ENCODE measurements at regions not wholly inside any gene's neighbourhood (a gene's known extent, or its start where the extent isn't known, plus 50 kb on each side); places are given as distances from the start of the nearest gene placed in this dataset.

GRCh38 chr10:108817584-108817983 lies 1105.7 kb downstream of the XPNPEP1 start:
- Histone ChIP-seq H2BK120ac (replicated peaks; ENCODE audit: low read depth, low read length) (no peak overlapping the region), H4K91ac (replicated peaks; ENCODE audit: insufficient read length, low read length) (no peak overlapping the region), H3K27ac (ENCODE audit: low read depth, low read length) (no peak overlapping the region), H2BK15ac (ENCODE audit: low read length) (no peak overlapping the region), H3K18ac (ENCODE audit: extremely low read depth, low read length) (no peak overlapping the region), H3K4me2 (ENCODE audit: insufficient read depth in 1 of 2, low read depth in 2 of 2, low read length in 2 of 2) (no peak overlapping the region), H3K14ac (ENCODE audit: insufficient read length) (no peak overlapping the region), H3K4ac (replicated peaks; ENCODE audit: insufficient read length, low read depth, low read length) (no peak overlapping the region), H2BK5ac (ENCODE audit: low read depth, low read length) (no peak overlapping the region), H2BK12ac (ENCODE audit: low read depth, low read length) (no peak overlapping the region), H2AFZ (ENCODE audit: low read length) (no peak overlapping the region), H3K56ac (replicated peaks; ENCODE audit: insufficient read length, low read depth, low read length) (no peak overlapping the region), H3K27me3 (replicated peaks in 1 of 4; ENCODE audit: control insufficient read depth in 3 of 4, extremely low read depth in 1 of 4, insufficient read depth in 3 of 4, low read length in 3 of 4) (no peaks in the 10 kb centered on the region), H3K79me2 (ENCODE audit: control insufficient read depth in 1 of 2, insufficient read depth in 2 of 2, low read length in 2 of 2) (no peaks in the 10 kb centered on the region), H4K8ac (ENCODE audit: extremely low read depth, insufficient read depth, low read length) (no peak overlapping the region), H3K36me3 (ENCODE audit: control insufficient read depth in 2 of 4, insufficient read depth in 4 of 4, low read length in 3 of 4) (no peaks in the 10 kb centered on the region), H4K5ac (ENCODE audit: insufficient read length, low read depth, low read length) (no peak overlapping the region), H3K9ac (replicated peaks in 1 of 4; ENCODE audit: extremely low read depth in 1 of 4, low read depth in 3 of 4, low read length in 3 of 4) (no peak overlapping the region), H3K9me3 (ENCODE audit: insufficient read depth in 2 of 2, low read depth in 1 of 2, low read length in 1 of 2) (no peaks in the 10 kb centered on the region), H2AK5ac (ENCODE audit: low read depth, low read length) (no peak overlapping the region), H3K23me2 (ENCODE audit: low read depth, low read length) (no peaks in the 10 kb centered on the region), H3K4me1 (replicated peaks in 1 of 4; ENCODE audit: control insufficient read depth in 3 of 4, insufficient read depth in 4 of 4, low read length in 3 of 4) (no peaks in the 10 kb centered on the region), H4K20me1 (replicated peaks in 1 of 2; ENCODE audit: control insufficient read depth in 1 of 2, insufficient read depth in 2 of 2, low read length in 2 of 2) (no peaks in the 10 kb centered on the region), H3K23ac (ENCODE audit: insufficient read length) (no peak overlapping the region), H3K79me1 (ENCODE audit: low read depth, low read length) (no peaks in the 10 kb centered on the region), H2BK20ac (ENCODE audit: low read length) (no peak overlapping the region), H3K4me3 (ENCODE audit: extremely low read depth in 1 of 4, insufficient read depth in 2 of 4, low read depth in 3 of 4, low read length in 4 of 4) (no peak overlapping the region)
- no peak for TF ChIP-seq JUN (IDR thresholded peaks at IDR 0.05; ENCODE audit: low read depth, low read length)
- TF ChIP-seq RNF2 (IDR thresholded peaks at IDR 0.05; ENCODE audit: borderline replicate concordance, low read depth, low read length, missing control alignments, poor library complexity, severe bottlenecking) = no peak
- TF ChIP-seq MAX (IDR thresholded peaks at IDR 0.05) = no peak
- TF ChIP-seq SUZ12 (IDR thresholded peaks at IDR 0.05; ENCODE audit: low read length) = no peak
- no peak for TF ChIP-seq CTBP2 (IDR thresholded peaks at IDR 0.05; ENCODE audit: borderline replicate concordance, insufficient read depth, insufficient read length, low read length)
- no peak for TF ChIP-seq EZH2 (IDR thresholded peaks at IDR 0.05; ENCODE audit: low read depth, low read length, severe bottlenecking)
- TF ChIP-seq ZNF274 (IDR thresholded peaks at IDR 0.05; ENCODE audit: borderline replicate concordance, extremely low read depth, low read length) = no peak
- TF ChIP-seq POU5F1 (IDR thresholded peaks at IDR 0.05; ENCODE audit: low read depth, low read length) = no peak
- TF ChIP-seq E2F6 (IDR thresholded peaks at IDR 0.05) = no peak
- no peak for TF ChIP-seq CBX5 (IDR thresholded peaks at IDR 0.05; ENCODE audit: low read depth, low read length)
- no peak for TF ChIP-seq RFX5 (IDR thresholded peaks at IDR 0.05; ENCODE audit: borderline replicate concordance, low read depth, low read length)
- TF ChIP-seq BCL11A (IDR thresholded peaks at IDR 0.05; ENCODE audit: low read depth in 2 of 2, low read length in 2 of 2) = no peak
- POLR2A ChIA-PET (ENCODE audit: partially characterized antibody) = no interaction called here
- CTCF ChIA-PET (ENCODE audit: partially characterized antibody) = interaction anchor here (1.1 to 2.1 kb wide), 3 partner anchors 11 to 1020 kb away, joined by 3 to 5 read pairs (median 3); no protein-coding TSS in a partner anchor
- no peak for FAIRE-seq
- DNase-seq (ENCODE audit: low read depth in 1 of 2, low spot score in 2 of 2) = no peak
- 91% methylated on average over 2 of the region's 2 CpGs; no CpG with 5 or more reads in 1 of the 2 experiments for WGBS, 2 experiments (ENCODE audit: extremely low coverage in 1 of 2, insufficient coverage in 1 of 2, insufficient read length in 1 of 2, insufficient replicate concordance in 2 of 2, low coverage in 1 of 2, low lambda C conversion rate in 2 of 2, missing lambda C conversion rate in 1 of 2)
